ENCODE measurements at regions not wholly inside any gene's neighbourhood (a gene's known extent, or its start where the extent isn't known, plus 50 kb on each side); places are given as distances from the start of the nearest gene placed in this dataset.

GRCh38 chr15:39340903-39341645, 239.8 kb upstream of the THBS1 start:
- DNase-seq (ENCODE audit: low spot score), result no peak

- DNase-seq (ENCODE audit: low spot score), result peak; percentile 15
Measured at GRCh38 chr15:39344662-39345141, 236.2 kb upstream of the THBS1 start.

GRCh38 chr15:39345176-39345575, 235.7 kb upstream of the THBS1 start:
- no peak for DNase-seq (ENCODE audit: low spot score)

- no peak for DNase-seq (ENCODE audit: low spot score)
Measured at GRCh38 chr15:39347453-39347852, 233.4 kb upstream of the THBS1 start.

- no peak for DNase-seq (ENCODE audit: low spot score)
Measured at GRCh38 chr15:39350785-39351184, 230.1 kb upstream of the THBS1 start.

GRCh38 chr15:39354189-39354588, 226.7 kb upstream of the THBS1 start:
- DNase-seq (ENCODE audit: low spot score), result no peak

GRCh38 chr15:39357480-39358268, 223.2 kb upstream of the THBS1 start:
- no peak for DNase-seq (ENCODE audit: low spot score)

GRCh38 chr15:39358441-39359041, 222.3 kb upstream of the THBS1 start:
- no peak for DNase-seq (ENCODE audit: low spot score)

GRCh38 chr15:39359771-39360170, 221.1 kb upstream of the THBS1 start:
- DNase-seq (ENCODE audit: low spot score), result no peak

- DNase-seq (ENCODE audit: low spot score), result no peak
Measured at GRCh38 chr15:39360452-39360851, 220.4 kb upstream of the THBS1 start.

GRCh38 chr15:39361497-39361896, 219.4 kb upstream of the THBS1 start:
- no peak for DNase-seq (ENCODE audit: low spot score)

GRCh38 chr15:39362821-39363561, 217.9 kb upstream of the THBS1 start:
- no peak for DNase-seq (ENCODE audit: low spot score)

- no peak for DNase-seq (ENCODE audit: low spot score)
Measured at GRCh38 chr15:39363761-39364586, 216.9 kb upstream of the THBS1 start.

- no peak for DNase-seq (ENCODE audit: low spot score)
Measured at GRCh38 chr15:39364721-39365120, 216.2 kb upstream of the THBS1 start.

- DNase-seq (ENCODE audit: low spot score), result no peak
Measured at GRCh38 chr15:39365161-39365560, 215.7 kb upstream of the THBS1 start.

- no peak for DNase-seq (ENCODE audit: low spot score)
Measured at GRCh38 chr15:39365873-39366272, 215.0 kb upstream of the THBS1 start.

GRCh38 chr15:39367596-39367995, 213.3 kb upstream of the THBS1 start:
- DNase-seq (ENCODE audit: low spot score), result no peak

- DNase-seq (ENCODE audit: low spot score), result no peak
Measured at GRCh38 chr15:39369768-39370167, 211.1 kb upstream of the THBS1 start.

- no peak for DNase-seq (ENCODE audit: low spot score)
Measured at GRCh38 chr15:39376371-39376909, 204.4 kb upstream of the THBS1 start.

GRCh38 chr15:39381517-39381916, 199.4 kb upstream of the THBS1 start:
- DNase-seq (ENCODE audit: low spot score), result no peak

- DNase-seq (ENCODE audit: low spot score), result no peak
Measured at GRCh38 chr15:39388118-39388517, 192.8 kb upstream of the THBS1 start.
